NCI-H1436 treated with DMSO at 0.1 percent for 48 hours (cell line): ENCODE measurements at regions not wholly inside any gene's neighbourhood (a gene's known extent, or its start where the extent isn't known, plus 50 kb on each side); places are given as distances from the start of the nearest gene placed in this dataset.

Source experiments
- DNase-seq: peaks from one replicate; lab custom pipeline; 2025; lab: John Stamatoyannopoulos, UW

- no peak for DNase-seq
These were observed 152.7 kb upstream of the GSE1 start for GRCh38 chr16:85460252-85461021.

GRCh38 chr16:85461022-85461813 lies 151.9 kb upstream of the GSE1 start:
- peak; percentile 88 for DNase-seq

DNA sequence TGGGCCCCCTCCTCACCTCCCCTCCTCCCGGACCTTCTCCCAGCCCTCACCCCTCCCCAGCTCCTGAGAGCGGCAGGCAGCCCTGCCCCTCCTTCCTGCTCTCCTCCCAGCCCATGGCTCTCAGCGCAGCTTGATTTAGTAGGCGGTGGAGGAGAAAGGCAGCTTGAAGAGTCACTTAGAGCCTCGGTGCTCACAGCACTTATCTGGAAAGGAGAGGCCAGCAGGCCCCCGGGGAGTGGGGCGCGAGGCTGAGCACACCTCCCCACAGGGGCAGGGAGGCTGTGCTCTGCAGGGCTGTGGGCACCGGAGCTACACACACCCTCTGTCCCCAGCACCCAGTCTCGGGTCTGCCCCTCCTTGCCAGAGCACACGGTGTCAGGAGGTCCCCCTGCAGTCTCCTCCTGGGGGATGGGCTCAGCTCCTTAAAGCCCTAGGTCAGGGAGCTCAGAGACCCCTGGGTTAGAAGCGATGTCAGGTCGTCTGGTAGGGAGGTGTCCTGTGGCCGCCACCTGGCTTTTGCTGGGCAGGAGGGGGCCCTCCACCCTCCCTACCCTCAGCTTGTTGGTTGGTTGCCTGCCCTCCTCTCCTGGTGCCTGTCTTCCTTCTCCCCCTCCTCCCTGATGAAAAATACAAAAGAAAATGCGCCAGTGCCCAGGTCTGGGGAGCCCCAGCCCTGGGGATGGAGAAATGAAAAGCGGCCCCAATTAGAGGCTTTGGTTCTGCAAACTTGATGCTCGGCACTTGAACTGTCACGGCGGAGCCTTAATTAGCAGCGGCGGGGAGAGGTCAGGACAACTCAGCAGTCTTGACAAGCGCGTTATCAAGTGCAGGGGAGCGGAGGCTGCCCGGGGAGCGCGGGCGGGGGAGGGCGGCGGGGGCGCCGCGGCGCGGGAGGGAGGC lies 151.1 kb upstream of the GSE1 start:
- peak; percentile 72 for DNase-seq

DNA sequence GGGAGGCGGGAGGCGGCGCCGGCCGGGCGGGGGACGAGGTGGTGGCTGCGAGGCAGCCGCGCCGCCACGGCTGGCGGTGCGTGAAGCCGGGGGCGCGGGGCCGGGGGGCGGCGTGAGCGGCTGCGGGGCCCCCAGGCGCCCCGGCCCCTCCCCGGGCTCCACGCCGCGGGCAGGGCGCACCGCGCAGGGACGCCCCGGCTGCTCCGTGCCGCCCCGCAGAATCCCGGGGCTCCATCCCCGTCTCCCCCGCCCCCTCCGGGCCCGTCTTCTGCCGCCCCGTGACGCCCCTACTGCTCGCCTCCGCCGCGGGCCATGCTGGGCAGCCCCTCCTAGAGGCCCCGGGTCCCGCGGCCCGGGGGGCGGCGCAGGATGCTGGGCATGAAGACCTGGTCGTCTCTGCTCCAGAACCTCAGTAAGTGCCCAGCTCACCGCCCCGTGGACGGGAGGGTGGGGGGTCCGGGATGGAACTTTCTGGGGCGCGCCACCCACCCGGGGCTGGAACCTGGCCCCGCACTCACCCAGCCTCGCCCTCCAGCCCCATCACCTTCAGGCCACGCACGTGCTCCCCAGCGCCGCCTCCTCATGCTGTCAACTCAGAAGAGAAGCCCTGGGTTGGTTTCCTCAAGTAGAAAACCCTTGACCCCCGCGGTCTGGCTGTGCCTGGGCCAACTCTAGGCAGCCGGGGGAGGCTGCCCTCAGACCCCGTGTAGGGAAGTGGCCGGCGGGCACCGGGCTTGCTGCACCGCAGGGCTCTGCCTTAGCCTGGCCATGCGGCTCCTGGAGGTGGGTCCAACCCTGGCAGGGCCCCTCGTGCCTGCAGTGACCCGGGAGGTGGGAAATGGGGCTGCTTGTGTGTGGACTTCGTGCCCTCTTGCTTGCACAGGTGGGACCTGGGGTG lies 150.2 kb upstream of the GSE1 start:
- DNase-seq = no peak

DNA sequence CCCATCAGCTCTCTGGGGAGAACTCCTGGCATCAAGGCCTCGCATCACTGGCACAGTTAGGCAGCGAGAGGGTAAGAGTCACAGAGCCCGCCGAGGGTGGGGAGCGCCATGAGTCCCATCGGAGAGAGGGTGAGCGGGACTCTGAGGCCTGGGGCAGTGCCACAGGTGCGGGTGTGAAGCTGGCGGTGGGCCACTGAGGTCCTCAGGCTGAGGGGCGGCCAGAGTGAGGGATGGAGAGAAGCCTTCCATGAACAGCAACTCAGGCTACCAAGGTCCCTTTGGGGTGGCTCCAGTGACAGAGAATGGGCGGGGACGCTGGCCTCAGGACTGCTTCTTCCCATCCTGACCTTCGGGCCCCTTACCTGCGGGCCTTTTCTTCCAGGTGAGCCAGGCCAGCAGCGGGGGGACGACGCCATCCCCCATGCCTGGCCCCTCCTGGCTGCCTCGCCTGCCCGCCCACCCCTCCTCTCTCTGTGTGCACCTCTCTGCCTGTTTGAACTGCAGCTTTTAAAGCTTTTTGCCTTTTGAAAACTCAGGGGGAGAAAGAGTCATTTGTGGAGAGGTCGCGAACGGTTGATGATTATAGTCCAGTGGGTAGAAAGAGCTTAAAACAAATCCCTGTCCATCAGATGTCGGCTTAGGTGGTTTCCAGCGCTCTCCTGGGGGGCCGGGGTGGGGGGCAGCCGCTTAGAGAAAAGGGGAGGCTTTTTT lies 149.3 kb upstream of the GSE1 start:
- no peak for DNase-seq

DNA sequence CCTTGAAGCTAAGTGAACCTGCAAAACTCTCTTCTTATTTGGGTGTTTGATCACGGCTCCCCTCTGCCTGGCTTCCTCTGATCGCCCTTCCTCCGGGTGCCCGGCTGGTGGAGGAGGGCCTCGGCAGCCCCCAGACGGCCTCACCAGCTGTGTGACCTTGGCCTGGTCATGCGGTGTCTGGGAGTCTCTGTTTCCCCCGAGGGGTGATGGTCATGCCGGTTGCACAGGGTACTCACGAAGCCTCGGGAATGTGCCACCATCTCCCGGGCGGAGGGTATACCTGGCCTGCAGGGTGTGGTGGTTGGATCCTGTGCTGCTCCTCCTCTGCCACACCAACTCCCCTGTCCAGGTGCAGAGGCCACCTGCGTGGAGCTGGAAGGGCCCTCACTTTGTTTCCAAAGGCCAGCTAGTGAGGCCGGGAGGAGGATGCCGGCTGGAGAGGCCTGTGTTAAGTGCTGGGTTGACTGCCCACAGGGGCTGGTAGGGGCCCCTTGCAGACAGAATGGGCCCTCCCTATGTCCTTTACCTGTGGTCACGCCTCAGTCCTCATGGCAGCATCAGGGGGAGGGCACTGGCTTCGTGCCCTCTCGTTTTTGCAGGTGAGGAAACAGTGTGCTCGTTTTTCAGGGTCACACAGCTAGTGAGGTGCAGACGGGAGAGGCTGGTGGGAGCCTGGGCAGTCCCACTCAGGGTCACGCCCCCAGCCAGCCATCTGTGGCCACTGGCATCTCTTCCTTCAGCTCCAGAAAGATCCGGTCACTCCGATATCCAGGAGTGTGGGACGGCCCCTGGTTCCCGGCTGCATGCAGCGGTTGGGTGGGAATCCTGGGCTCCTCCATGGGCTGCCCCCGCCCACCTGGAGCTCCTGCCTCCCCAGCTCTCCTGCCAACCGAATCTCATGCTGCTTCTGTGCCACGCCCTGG lies 148.5 kb upstream of the GSE1 start:
- no peak for DNase-seq

- no peak for DNase-seq
These were observed 147.5 kb upstream of the GSE1 start for GRCh38 chr16:85465328-85466303.

DNA sequence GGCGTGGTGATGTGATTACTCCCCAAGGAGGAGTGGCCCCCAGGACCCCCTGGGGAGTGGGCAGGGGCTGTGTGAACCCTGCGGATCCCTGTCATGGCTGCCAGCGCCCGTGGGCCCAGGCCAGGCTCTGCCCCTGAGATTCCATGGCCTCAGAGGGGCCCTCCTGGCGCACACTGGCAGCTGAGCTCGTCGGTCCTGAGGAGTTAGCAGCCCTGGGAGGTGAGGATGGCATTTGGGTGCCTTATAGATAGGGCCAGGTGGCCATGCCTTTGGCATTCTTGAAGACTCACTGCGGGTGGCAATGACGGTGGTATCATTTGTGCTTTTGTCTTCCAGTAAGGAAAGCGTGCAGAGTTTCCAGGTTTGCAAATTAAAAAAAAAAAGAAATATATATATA lies 146.8 kb upstream of the GSE1 start:
- DNase-seq = no peak

DNA sequence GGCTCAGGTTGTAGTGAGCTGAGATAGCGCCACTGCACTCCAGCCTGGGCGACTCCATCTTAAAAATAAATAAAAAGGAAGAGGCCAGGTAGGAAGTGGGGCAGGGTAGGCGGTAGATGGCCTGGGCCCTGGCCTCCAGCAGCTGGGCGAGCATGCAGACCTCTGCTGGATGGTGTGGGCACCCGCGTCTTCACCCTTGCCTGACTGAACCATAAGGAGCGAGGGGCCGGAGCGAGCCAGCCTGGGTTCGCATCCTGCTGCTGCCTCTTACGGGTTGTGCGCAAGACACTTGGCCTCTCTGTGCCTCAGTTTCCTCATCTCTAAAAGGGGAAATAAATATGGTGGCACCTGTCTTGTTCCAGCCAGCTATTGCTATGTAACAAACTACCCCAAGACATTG lies 146.1 kb upstream of the GSE1 start:
- no peak for DNase-seq

DNA sequence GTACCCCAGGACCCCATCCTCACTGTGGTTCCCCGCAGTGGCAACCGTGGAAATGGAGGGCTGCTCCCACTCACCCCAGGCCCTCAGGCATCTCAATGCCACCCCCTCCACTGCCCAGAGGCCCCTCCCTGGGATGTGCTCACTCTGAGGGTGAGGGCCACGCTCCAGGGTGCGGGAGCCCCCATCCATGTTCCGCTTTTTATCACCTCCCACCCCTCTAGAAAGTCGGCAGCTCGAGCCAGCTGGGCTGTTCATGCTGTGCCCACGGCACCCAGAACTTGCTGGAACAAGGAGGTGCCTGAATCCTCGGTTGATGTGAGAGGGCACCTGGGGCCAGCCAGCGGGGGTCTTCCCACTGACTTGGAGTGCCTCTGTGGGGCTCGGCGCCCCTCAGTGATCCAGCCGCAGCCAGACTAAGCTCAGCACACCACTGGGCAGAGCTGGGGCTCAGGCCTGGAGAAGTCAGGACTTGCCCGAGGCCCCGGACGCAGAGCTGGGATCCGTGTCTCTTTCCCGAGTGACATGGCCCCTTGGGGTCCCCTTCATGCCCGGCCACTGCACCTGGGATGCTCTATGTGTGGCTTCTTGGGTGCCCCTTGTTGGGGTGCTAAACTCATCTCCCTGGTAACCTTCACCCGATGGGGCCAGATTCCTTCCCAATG lies 143.1 kb upstream of the GSE1 start:
- DNase-seq = no peak

- DNase-seq = no peak
These were observed 142.2 kb upstream of the GSE1 start for GRCh38 chr16:85470873-85471272.

DNA sequence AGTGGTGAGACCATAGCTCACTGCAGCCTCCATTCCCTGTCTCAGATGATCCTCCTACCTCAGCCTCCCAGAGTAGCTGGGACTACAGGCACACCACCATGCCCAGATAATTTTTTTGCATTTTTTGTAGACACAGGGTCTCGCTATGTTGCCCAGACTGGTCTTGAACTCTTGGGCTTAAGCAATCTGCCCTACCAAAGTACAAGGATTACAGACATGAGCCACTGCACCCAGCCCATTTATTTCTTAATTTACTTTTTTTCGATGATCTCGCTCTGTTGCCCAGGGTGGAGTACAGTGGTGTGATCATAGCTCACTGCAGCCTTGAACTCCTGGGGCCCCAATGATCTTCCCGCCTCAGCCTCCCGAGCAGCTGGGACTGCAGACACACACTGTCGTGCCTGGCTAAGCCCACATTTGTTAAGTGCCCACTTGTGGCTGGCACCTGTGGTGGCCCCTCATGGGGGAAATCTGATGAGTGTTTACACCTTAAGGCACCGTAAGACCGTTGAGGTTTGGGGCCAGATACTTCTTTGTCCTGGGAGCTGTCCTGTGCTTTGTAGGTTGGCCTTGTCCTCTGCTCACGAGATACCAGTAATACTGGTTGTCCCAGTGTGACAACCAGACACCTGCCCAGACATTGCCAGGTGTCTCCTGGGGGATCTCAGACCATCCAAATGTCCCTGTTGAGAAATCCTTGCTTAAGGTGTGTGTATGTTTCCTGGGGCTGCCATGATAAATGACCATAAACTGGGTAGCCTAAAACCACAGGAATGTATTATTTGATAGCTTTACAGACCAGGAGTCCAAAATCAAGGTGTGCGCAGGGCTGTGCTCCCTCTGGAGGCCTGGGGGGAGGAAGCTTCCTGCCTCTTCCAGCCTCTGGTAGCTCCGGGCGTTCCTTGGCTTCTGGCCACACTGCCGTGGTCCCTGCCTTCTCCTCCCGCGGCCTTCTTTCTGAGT lies 141.4 kb upstream of the GSE1 start:
- no peak for DNase-seq

- no peak for DNase-seq
These were observed 140.6 kb upstream of the GSE1 start for GRCh38 chr16:85472514-85472913.

DNA sequence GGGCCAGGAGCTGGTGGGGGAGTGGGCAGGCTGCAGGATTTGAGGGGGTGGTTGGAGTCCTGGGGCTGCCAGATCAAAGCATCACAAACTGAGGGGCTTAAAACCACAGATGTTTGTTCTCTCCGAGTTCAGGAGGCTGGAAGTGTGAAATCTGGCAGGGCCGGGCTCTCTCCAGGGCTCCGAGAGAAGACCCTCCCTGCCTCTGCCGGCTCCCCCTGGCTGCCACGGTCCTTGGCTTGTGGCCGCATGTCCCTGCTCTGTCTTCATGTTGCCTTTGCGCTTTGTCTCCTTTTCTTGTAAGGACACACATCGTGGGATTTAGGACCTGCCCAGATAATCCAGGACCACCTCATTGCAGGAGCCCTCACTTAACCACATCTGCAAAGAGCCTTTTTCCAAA lies 139.8 kb upstream of the GSE1 start:
- no peak for DNase-seq

DNA sequence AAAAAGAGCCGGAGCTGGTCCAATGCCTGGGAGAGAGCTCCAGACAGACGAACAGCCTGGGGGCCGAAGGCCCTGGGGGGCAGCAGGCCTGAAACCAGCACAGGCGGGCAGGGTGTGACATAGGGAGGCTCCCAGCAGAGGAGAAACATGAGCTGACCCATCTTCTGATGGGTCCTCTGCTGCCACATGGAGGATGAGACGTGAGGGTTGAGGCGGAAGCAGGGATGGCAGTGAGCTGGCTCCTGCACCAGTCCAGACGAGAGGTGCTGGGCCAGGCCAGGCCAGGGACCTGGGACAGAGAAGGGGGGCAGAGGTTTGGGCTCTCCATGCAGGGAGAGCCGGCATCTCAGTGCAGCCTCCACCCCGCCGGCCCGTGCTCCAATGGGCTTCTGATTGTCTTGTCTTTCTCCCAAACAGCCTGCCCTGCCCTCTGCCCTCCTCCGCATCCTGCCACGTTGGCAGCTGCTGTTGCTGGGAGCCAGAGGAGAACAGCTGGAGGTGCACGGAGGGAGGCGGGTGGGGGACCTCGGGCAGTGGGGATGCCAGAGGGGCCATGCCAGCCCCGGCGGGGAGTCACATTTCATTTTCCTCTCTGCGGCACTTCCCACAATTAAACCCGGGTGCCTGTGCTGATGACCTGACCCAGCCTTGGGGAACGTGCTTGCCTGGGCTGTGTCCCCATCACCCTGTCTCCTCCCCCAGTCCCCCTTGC lies 139.1 kb upstream of the GSE1 start:
- DNase-seq = no peak

- DNase-seq = no peak
These were observed 138.4 kb upstream of the GSE1 start for GRCh38 chr16:85474621-85475217.
